ENCODE measurements at regions not wholly inside any gene's neighbourhood (a gene's known extent, or its start where the extent isn't known, plus 50 kb on each side); places are given as distances from the start of the nearest gene placed in this dataset.

GRCh38 chr5:57102189-57102904 lies 71.5 kb upstream of the GPBP1 start:
- H3K27ac ChIP-seq (ENCODE audit: low read length) = no peak overlapping the region
- no peaks in the 10 kb centered on the region for H3F3A ChIP-seq (ENCODE audit: insufficient read depth, low read length, poor library complexity, severe bottlenecking)
- H3K4me2 ChIP-seq (ENCODE audit: low read length) = no peak overlapping the region
- no peaks in the 10 kb centered on the region for H3K9me3 ChIP-seq (ENCODE audit: low read length)
- no peak overlapping the region for H2AFZ ChIP-seq (ENCODE audit: low read depth, low read length)
- TF ChIP-seq POLR2AphosphoS5 (IDR thresholded peaks at IDR 0.05) (no peak), TAF1 (IDR thresholded peaks at IDR 0.05; ENCODE audit: low read depth) (no peak), CTCF (IDR thresholded peaks at IDR 0.05; ENCODE audit: poor library complexity, severe bottlenecking) (no peak), RAD21 (conservative IDR thresholded peaks at IDR 0.05) (no peak), EP300 (conservative IDR thresholded peaks at IDR 0.05; ENCODE audit: poor library complexity, severe bottlenecking) (no peak), SMC3 (conservative IDR thresholded peaks at IDR 0.05; ENCODE audit: poor library complexity) (no peak), EZH2 (IDR thresholded peaks at IDR 0.05; ENCODE audit: borderline replicate concordance, insufficient read depth, low read length, poor library complexity, severe bottlenecking) (no peak)
- TF ChIP-seq, protein P1, sequence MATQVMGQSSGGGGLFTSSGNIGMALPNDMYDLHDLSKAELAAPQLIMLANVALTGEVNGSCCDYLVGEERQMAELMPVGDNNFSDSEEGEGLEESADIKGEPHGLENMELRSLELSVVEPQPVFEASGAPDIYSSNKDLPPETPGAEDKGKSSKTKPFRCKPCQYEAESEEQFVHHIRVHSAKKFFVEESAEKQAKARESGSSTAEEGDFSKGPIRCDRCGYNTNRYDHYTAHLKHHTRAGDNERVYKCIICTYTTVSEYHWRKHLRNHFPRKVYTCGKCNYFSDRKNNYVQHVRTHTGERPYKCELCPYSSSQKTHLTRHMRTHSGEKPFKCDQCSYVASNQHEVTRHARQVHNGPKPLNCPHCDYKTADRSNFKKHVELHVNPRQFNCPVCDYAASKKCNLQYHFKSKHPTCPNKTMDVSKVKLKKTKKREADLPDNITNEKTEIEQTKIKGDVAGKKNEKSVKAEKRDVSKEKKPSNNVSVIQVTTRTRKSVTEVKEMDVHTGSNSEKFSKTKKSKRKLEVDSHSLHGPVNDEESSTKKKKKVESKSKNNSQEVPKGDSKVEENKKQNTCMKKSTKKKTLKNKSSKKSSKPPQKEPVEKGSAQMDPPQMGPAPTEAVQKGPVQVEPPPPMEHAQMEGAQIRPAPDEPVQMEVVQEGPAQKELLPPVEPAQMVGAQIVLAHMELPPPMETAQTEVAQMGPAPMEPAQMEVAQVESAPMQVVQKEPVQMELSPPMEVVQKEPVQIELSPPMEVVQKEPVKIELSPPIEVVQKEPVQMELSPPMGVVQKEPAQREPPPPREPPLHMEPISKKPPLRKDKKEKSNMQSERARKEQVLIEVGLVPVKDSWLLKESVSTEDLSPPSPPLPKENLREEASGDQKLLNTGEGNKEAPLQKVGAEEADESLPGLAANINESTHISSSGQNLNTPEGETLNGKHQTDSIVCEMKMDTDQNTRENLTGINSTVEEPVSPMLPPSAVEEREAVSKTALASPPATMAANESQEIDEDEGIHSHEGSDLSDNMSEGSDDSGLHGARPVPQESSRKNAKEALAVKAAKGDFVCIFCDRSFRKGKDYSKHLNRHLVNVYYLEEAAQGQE (IDR thresholded peaks at IDR 0.05; ENCODE audit: borderline replicate concordance) = no peak
- H3K36me3 ChIP-seq (ENCODE audit: insufficient read depth, low read length) = no peaks in the 10 kb centered on the region
- no peaks in the 10 kb centered on the region for H4K20me1 ChIP-seq (ENCODE audit: insufficient read depth)
- no peaks in the 10 kb centered on the region for H3K79me2 ChIP-seq (replicated peaks; ENCODE audit: insufficient read depth, low read length)
- no peaks in the 10 kb centered on the region for H3K9me2 ChIP-seq (ENCODE audit: insufficient read depth, low read length)
- no peak overlapping the region for H3K9ac ChIP-seq (ENCODE audit: low read length)
- no peaks in the 10 kb centered on the region for H3K27me3 ChIP-seq (ENCODE audit: insufficient read depth, low read depth, low read length)
- no peak overlapping the region for H3K4me3 ChIP-seq (ENCODE audit: low read length)

GRCh38 chr5:57102905-57103255 lies 71.0 kb upstream of the GPBP1 start:
- H3F3A ChIP-seq (ENCODE audit: insufficient read depth, low read length, poor library complexity, severe bottlenecking) = no peaks in the 10 kb centered on the region
- no peaks in the 10 kb centered on the region for H3K79me2 ChIP-seq (replicated peaks; ENCODE audit: insufficient read depth, low read length)
- no peaks in the 10 kb centered on the region for H3K9me2 ChIP-seq (ENCODE audit: insufficient read depth, low read length)
- no peak overlapping the region for H3K4me2 ChIP-seq (ENCODE audit: low read length)
- H3K9ac ChIP-seq (ENCODE audit: low read length) = no peak overlapping the region
- H3K4me3 ChIP-seq (ENCODE audit: low read length) = no peak overlapping the region
- no peak for TF ChIP-seq POLR2AphosphoS5 (IDR thresholded peaks at IDR 0.05)
- no peak for TF ChIP-seq EZH2 (IDR thresholded peaks at IDR 0.05; ENCODE audit: borderline replicate concordance, insufficient read depth, low read length, poor library complexity, severe bottlenecking)
- TF ChIP-seq TAF1 (IDR thresholded peaks at IDR 0.05; ENCODE audit: low read depth) = no peak
- no peak for TF ChIP-seq RAD21 (conservative IDR thresholded peaks at IDR 0.05)
- no peak for TF ChIP-seq EP300 (conservative IDR thresholded peaks at IDR 0.05; ENCODE audit: poor library complexity, severe bottlenecking)
- H3K9me3 ChIP-seq (ENCODE audit: low read length) = no peaks in the 10 kb centered on the region
- H3K27ac ChIP-seq (ENCODE audit: low read length) = no peak overlapping the region
- no peaks in the 10 kb centered on the region for H3K27me3 ChIP-seq (ENCODE audit: insufficient read depth, low read depth, low read length)
- H2AFZ ChIP-seq (ENCODE audit: low read depth, low read length) = no peak overlapping the region
- no peaks in the 10 kb centered on the region for H4K20me1 ChIP-seq (ENCODE audit: insufficient read depth)
- no peaks in the 10 kb centered on the region for H3K36me3 ChIP-seq (ENCODE audit: insufficient read depth, low read length)
